DOHH2 (cell line): ENCODE measurements at regions not wholly inside any gene's neighbourhood (a gene's known extent, or its start where the extent isn't known, plus 50 kb on each side); places are given as distances from the start of the nearest gene placed in this dataset.

Experiments used
- H3F3A ChIP-seq: fragments of 200-600 bp; sonication (generic), shearing (Covaris generic); 2 replicates; pipeline ENCODE4 v1.6.0; 2016; ENCODE audit warnings: antibody characterized with exemption, mild to moderate bottlenecking; ENCODE audit not compliant: control insufficient read depth, insufficient read depth
- H3K27ac ChIP-seq: fragments of 200-600 bp; sonication (generic); 2 replicates; pipeline ENCODE4 v1.5.1; 2014; ENCODE audit warnings: low read depth, mild to moderate bottlenecking, low read length, moderate library complexity
- H3K27me3 ChIP-seq: fragments of 200-600 bp; sonication (generic); 2 replicates; pipeline ENCODE4 v1.6.1; 2014; ENCODE audit warnings: mild to moderate bottlenecking, low read length, mixed read lengths; ENCODE audit not compliant: control insufficient read depth
- H3K36me3 ChIP-seq: fragments of 200-600 bp; sonication (generic); 2 replicates; pipeline ENCODE4 v1.6.1; 2014; ENCODE audit warnings: mild to moderate bottlenecking, low read length, moderate library complexity, mixed read lengths; ENCODE audit not compliant: control insufficient read depth
- H3K4me1 ChIP-seq: fragments of 200-600 bp; sonication (generic); 2 replicates; pipeline ENCODE4 v1.6.1; 2014; ENCODE audit warnings: mild to moderate bottlenecking, low read length, mixed read lengths; ENCODE audit not compliant: control insufficient read depth
- H3K4me2 ChIP-seq: fragments of 200-600 bp; sonication (generic); 2 replicates; pipeline ENCODE4 v1.6.0; 2014; ENCODE audit warnings: mild to moderate bottlenecking, low read length, moderate library complexity
- H3K4me3 ChIP-seq: fragments of 200-600 bp; sonication (generic); 2 replicates; pipeline ENCODE4 v1.5.1; 2014; ENCODE audit warnings: mild to moderate bottlenecking, low read length, mixed read lengths
- H3K79me2 ChIP-seq: fragments of 200-600 bp; sonication (generic); 2 replicates; pipeline ENCODE4 v1.6.1; 2014; ENCODE audit warnings: mild to moderate bottlenecking, low read length, mixed read lengths; ENCODE audit not compliant: control insufficient read depth
- H3K9me2 ChIP-seq: fragments of 200-600 bp; sonication (generic); replicated peaks from 2 replicates; pipeline ENCODE4 v1.6.1; 2014; ENCODE audit warnings: mild to moderate bottlenecking, low read length, mixed read lengths; ENCODE audit not compliant: control insufficient read depth
- H3K9me3 ChIP-seq: fragments of 200-600 bp; sonication (generic); 2 replicates; pipeline ENCODE4 v1.6.1; 2014; ENCODE audit warnings: antibody characterized with exemption, low read length, mixed read lengths; ENCODE audit not compliant: control insufficient read depth, insufficient read depth
- H4K20me1 ChIP-seq: fragments of 200-600 bp; sonication (generic); 2 replicates; pipeline ENCODE4 v1.6.0; 2014; ENCODE audit warnings: low read depth, mild to moderate bottlenecking, antibody characterized with exemption, low read length, moderate library complexity; ENCODE audit not compliant: control insufficient read depth, insufficient read depth
- EZH2phosphoT487 ChIP-seq: fragments of 200-600 bp; sonication (generic); IDR thresholded peaks from 2 replicates; pipeline ENCODE4 v1.6.1; 2017; ENCODE audit warnings: borderline replicate concordance, mild to moderate bottlenecking, antibody characterized with exemption, low read length, moderate library complexity, mixed read lengths
- TF ChIP-seq, protein P1 (sequence below): fragments of 200-600 bp; sonication (generic); IDR thresholded peaks from one replicate; pipeline ENCODE4 v1.5.1; 2014; ENCODE audit warnings: antibody characterized with exemption, mild to moderate bottlenecking, low read depth, low read length; ENCODE audit not compliant: poor library complexity, severe bottlenecking

DNA sequence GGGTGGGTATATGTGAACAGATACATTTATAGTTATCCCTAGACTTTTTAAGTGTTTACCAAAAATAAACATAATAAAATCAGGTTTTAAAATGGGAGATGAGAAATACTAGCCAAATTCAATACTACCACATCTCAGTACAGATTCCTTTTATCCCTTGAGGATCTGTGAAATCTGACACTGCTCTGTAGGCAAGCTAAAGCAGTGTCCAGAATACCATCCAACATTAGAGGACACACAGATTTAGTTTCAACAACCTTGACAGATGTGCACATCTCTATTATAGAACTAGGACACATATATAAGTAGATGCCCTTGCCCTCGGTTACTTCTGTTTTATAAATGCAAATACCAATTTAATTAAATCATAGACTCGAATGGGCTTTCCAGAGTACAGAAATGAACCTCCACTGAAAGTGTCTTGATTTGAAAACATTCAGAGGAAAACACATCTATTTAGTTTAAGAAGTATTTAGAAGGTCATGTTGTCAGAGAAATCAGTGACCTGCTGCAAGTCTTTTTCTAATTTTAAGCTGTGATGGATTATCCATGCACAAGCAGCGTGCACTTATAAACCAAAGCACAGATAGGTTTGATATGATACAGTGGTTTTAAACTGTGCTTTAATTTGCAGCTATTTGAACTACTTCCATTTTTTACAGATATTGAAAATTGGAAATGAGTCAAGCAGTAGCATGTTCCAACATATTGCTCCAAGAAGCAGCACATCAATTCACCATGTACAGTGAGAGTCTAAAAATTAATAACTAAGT lies 156.3 kb upstream of the EPHA7 start:
- Histone ChIP-seq H4K20me1 (no peaks in the 10 kb centered on the region), H3K27me3 (no peaks in the 10 kb centered on the region), H3K4me1 (no peaks in the 10 kb centered on the region), H3K79me2 (no peaks in the 10 kb centered on the region), H3K4me3 (no peak overlapping the region), H3K27ac (no peak overlapping the region), H3K36me3 (no peaks in the 10 kb centered on the region), H3K4me2 (no peak overlapping the region), H3F3A (no peaks in the 10 kb centered on the region), H3K9me2 (no peaks in the 10 kb centered on the region), H3K9me3 (no peaks in the 10 kb centered on the region)
- TF ChIP-seq, protein P1, sequence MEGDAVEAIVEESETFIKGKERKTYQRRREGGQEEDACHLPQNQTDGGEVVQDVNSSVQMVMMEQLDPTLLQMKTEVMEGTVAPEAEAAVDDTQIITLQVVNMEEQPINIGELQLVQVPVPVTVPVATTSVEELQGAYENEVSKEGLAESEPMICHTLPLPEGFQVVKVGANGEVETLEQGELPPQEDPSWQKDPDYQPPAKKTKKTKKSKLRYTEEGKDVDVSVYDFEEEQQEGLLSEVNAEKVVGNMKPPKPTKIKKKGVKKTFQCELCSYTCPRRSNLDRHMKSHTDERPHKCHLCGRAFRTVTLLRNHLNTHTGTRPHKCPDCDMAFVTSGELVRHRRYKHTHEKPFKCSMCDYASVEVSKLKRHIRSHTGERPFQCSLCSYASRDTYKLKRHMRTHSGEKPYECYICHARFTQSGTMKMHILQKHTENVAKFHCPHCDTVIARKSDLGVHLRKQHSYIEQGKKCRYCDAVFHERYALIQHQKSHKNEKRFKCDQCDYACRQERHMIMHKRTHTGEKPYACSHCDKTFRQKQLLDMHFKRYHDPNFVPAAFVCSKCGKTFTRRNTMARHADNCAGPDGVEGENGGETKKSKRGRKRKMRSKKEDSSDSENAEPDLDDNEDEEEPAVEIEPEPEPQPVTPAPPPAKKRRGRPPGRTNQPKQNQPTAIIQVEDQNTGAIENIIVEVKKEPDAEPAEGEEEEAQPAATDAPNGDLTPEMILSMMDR: no peak
- no peak for TF ChIP-seq EZH2phosphoT487

DNA sequence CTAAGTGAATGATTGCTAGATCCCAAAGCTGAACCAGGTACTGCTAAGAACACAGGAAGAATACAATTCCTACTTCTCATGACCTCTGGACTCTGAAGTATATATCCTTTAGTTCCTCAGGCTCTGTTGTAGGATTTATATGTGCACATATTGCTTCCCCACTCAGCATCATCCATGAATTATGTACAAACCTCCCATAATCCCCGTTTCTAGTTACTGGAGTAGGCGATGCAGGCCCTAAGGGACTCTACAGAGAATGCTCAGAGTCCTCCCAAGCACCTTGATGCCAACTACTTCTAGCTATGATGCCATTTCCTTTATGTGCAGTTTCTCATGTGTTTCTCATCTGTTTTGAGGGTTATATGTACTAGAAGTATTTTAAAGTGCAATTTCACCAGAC lies 154.9 kb upstream of the EPHA7 start:
- Histone ChIP-seq H3K27me3 (no peaks in the 10 kb centered on the region), H3F3A (no peaks in the 10 kb centered on the region), H3K79me2 (no peaks in the 10 kb centered on the region), H3K9me3 (no peaks in the 10 kb centered on the region), H3K4me3 (no peak overlapping the region), H4K20me1 (no peaks in the 10 kb centered on the region), H3K4me2 (no peak overlapping the region), H3K4me1 (no peaks in the 10 kb centered on the region), H3K36me3 (no peaks in the 10 kb centered on the region), H3K9me2 (no peaks in the 10 kb centered on the region), H3K27ac (no peak overlapping the region)
- TF ChIP-seq, protein P1: no peak
- TF ChIP-seq EZH2phosphoT487: no peak

DNA sequence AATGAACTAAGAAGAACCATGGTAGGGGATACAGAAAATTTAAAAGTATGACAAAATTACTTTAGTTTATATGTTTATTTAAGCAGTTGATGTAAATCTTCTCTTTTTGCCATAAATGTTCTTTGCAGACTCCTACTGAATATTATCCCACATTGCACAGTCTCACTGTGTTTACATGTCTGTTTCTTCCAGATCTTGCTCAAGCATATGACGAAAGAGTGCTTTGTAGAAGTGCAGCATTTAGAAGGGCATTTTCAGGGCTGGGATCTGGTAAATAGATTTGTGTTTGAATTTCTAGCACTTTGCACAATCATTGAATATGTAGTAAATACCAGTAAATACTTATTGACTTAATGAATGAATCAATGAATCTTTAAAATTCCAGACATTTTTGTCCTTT lies 152.0 kb upstream of the EPHA7 start:
- H3K9me3 ChIP-seq: no peaks in the 10 kb centered on the region
- no peaks in the 10 kb centered on the region for H3K4me1 ChIP-seq
- no peaks in the 10 kb centered on the region for H3K9me2 ChIP-seq
- H3K79me2 ChIP-seq: no peaks in the 10 kb centered on the region
- H4K20me1 ChIP-seq: no peaks in the 10 kb centered on the region
- no peaks in the 10 kb centered on the region for H3K27me3 ChIP-seq
- H3K4me2 ChIP-seq: no peak overlapping the region
- TF ChIP-seq, protein P1: no peak
- TF ChIP-seq EZH2phosphoT487: no peak
- H3K36me3 ChIP-seq: no peaks in the 10 kb centered on the region
- no peak overlapping the region for H3K27ac ChIP-seq
- no peaks in the 10 kb centered on the region for H3F3A ChIP-seq
- H3K4me3 ChIP-seq: no peak overlapping the region
